ENCODE measurements at regions not wholly inside any gene's neighbourhood (a gene's known extent, or its start where the extent isn't known, plus 50 kb on each side); places are given as distances from the start of the nearest gene placed in this dataset.
A peak's percentile ranks its signal among the peaks of the same experiment; 100 is the strongest.

DNA sequence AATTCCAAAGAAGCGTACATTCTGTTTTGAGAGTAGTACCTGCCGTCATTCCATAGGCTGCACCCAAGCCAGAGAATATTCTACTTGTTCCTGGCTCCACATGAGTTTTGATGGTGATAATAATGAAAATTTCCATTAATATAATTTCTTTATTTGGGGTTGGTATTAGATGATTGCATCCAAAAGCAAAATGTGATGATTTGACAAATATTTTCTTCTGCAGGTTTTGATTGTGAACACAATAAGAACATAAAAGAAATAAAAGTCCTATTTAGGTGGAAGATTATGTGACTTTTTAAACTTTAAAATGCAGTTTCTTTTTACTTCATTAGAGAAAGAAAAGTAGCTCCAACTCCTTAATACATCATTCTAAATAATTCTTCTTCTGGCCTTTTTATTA lies 284.8 kb upstream of the FMN2 start:
- no peaks in the 10 kb centered on the region for H3K9me3 ChIP-seq (ENCODE audit: control insufficient read depth, low read length)
- peaks cover 32% of the 10 kb centered on the region for H3K4me1 ChIP-seq (ENCODE audit: control insufficient read depth, insufficient read depth, low read length)
- H3K4me3 ChIP-seq (ENCODE audit: insufficient read depth, low read depth, low read length) = no peak overlapping the region
- H3K27me3 ChIP-seq (ENCODE audit: control insufficient read depth, insufficient read depth, low read length, poor library complexity, severe bottlenecking) = no peaks in the 10 kb centered on the region
- H3K27ac ChIP-seq (ENCODE audit: insufficient read depth, low read depth, low read length, poor library complexity, severe bottlenecking) = no peak overlapping the region
- 94 to 96% methylated on average over 2 of the region's 2 CpGs for WGBS, 2 experiments
- no peaks in the 10 kb centered on the region for H3K36me3 ChIP-seq (ENCODE audit: control insufficient read depth, insufficient read depth, low read length)

DNA sequence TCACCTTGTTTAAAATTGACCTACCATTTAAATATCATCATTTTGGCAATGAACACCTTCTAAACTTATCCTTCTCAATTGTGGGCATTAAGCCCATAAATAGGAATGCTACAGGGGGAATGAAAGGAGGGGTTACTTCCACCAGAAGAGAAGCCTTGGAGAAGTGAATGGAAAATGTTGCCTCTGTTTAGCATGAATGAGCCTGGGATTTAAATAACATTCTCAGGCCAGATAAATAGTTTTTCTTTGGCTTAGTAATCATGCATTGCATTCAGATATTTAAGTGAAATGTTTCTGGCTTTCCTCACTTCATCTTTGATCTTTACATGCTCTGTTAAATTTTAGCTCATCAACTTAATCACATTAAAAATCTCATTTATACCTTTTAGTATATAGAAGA lies 284.3 kb upstream of the FMN2 start:
- Histone ChIP-seq H3K36me3 (ENCODE audit: control insufficient read depth, insufficient read depth, low read length) (no peaks in the 10 kb centered on the region), H3K4me1 (ENCODE audit: control insufficient read depth, insufficient read depth, low read length) (peaks cover 33% of the 10 kb centered on the region), H3K27me3 (ENCODE audit: control insufficient read depth, insufficient read depth, low read length, poor library complexity, severe bottlenecking) (no peaks in the 10 kb centered on the region), H3K9me3 (ENCODE audit: control insufficient read depth, low read length) (no peaks in the 10 kb centered on the region), H3K27ac (ENCODE audit: insufficient read depth, low read depth, low read length, poor library complexity, severe bottlenecking) (no peak overlapping the region), H3K4me3 (ENCODE audit: insufficient read depth, low read depth, low read length) (no peak overlapping the region)

DNA sequence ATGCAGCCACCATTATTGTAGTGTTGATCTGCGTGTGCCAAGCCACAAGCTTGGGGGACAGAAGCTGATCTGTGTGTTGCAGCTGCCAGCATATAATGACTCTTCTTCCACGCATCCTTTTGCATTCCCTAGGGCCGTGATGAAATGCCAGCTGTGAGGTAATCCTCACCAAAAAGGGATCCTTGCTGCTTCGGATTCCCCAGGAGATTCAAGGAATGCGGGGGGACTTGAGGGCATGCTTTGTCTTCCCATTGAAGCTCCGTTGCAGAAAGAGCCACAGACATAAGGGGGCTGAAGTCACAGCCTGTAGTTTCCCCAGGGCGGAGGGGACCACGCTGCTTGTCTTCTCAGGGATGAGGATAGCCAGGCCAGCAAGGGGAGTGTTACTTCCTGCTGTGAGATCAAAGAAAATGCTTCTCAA lies 281.6 kb upstream of the FMN2 start:
- Histone ChIP-seq H3K36me3 (ENCODE audit: control insufficient read depth, insufficient read depth, low read length) (no peaks in the 10 kb centered on the region), H3K4me1 (ENCODE audit: control insufficient read depth, insufficient read depth, low read length) (peaks cover 33% of the 10 kb centered on the region), H3K27me3 (ENCODE audit: control insufficient read depth, insufficient read depth, low read length, poor library complexity, severe bottlenecking) (no peaks in the 10 kb centered on the region), H3K27ac (ENCODE audit: insufficient read depth, low read depth, low read length, poor library complexity, severe bottlenecking) (peak overlapping the region; percentile 9), H3K4me3 (ENCODE audit: insufficient read depth, low read depth, low read length) (no peak overlapping the region), H3K9me3 (ENCODE audit: control insufficient read depth, low read length) (no peaks in the 10 kb centered on the region)
- WGBS, 2 experiments = 5% methylated on average over 8 of the region's 8 CpGs

DNA sequence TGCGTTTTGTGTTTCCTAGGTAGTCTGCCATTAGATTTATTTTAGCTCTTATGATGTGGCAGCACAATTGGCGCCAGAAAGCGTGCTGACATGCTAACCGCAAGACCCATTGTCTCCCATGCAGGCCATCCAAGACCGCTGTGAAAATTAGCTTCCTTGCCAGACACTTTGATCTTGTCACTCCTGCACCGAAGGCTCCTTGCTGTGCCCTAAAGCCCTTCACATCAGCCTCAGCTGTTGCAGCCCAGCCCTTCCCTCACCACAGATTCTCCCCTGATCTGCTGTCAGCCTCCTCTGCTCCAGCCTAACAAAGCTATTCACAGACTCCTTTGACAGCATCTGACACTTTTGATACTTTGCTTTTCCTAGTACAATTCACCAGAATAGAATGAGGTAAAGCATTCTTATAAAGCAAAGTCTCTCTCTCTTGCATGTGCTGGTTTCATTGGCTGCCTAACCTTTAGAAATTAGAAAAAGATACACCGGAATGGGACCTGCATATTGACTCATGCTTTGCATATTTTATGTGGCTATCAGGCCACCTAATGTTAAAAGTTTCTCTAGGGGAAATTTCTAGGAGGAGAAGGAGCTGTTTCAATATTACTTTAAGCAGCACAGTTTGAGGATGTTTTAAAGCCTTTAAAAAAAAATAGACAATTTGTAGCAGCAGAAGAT lies 280.3 kb upstream of the FMN2 start:
- no peak overlapping the region for H3K27ac ChIP-seq (ENCODE audit: insufficient read depth, low read depth, low read length, poor library complexity, severe bottlenecking)
- H3K27me3 ChIP-seq (ENCODE audit: control insufficient read depth, insufficient read depth, low read length, poor library complexity, severe bottlenecking) = no peaks in the 10 kb centered on the region
- H3K4me1 ChIP-seq (ENCODE audit: control insufficient read depth, insufficient read depth, low read length) = peaks cover 33% of the 10 kb centered on the region
- WGBS, 2 experiments = 10% methylated on average over 7 of the region's 7 CpGs
- no peak overlapping the region for H3K4me3 ChIP-seq (ENCODE audit: insufficient read depth, low read depth, low read length)
- H3K9me3 ChIP-seq (ENCODE audit: control insufficient read depth, low read length) = no peaks in the 10 kb centered on the region
- H3K36me3 ChIP-seq (ENCODE audit: control insufficient read depth, insufficient read depth, low read length) = no peaks in the 10 kb centered on the region

DNA sequence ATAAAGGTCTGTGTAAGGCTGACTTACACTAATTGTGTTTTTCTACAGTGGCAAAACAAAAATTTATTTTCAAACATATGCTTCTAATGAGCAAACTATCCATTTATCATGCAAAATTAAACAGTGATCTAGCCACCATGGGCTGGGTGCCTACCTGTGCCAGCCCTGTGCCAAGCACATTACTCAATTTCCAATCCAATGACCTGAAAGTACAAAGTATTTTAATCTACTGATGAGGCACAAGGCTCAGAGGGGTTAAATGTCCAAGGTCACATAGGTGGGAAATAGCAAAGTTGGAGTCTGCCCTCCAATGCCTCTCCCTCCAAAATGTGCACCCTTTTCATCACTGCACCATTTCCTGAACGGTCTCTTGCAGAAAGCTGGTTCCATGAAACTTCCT lies 279.1 kb upstream of the FMN2 start:
- Histone ChIP-seq H3K36me3 (ENCODE audit: control insufficient read depth, insufficient read depth, low read length) (no peaks in the 10 kb centered on the region), H3K9me3 (ENCODE audit: control insufficient read depth, low read length) (no peaks in the 10 kb centered on the region), H3K4me3 (ENCODE audit: insufficient read depth, low read depth, low read length) (no peak overlapping the region), H3K4me1 (ENCODE audit: control insufficient read depth, insufficient read depth, low read length) (peaks cover 29% of the 10 kb centered on the region), H3K27me3 (ENCODE audit: control insufficient read depth, insufficient read depth, low read length, poor library complexity, severe bottlenecking) (no peaks in the 10 kb centered on the region), H3K27ac (ENCODE audit: insufficient read depth, low read depth, low read length, poor library complexity, severe bottlenecking) (no peak overlapping the region)
- 79 to 88% methylated on average over 1 of the region's 1 CpG for WGBS, 2 experiments

DNA sequence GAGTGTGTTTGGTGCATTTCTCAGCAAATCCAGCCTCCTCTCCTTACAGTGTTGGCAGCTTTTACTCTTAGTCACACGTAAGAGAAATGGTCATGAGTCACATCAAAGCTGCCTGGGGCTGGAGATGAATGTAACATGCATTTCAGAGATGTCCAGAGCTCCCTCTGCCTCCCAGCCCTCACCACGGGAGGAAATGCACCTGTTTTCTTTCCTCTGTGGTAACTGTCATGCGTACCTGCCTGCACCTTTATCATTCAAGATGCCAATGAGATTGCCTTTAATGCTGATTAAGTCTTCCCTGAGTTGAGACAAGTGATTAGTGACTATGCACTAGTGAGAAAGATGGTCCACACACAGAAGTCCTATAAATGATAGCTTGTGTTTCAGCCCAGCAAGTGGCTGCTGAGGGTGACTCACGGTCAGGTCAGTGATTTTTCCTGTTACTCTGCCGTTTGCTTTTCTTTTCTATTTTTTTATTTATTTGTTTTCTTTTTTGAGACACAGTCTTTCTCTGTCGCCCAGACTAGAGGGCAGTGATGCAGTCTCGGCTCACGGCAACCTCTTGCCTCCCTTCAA lies 277.3 kb upstream of the FMN2 start:
- H3K27me3 ChIP-seq (ENCODE audit: control insufficient read depth, insufficient read depth, low read length, poor library complexity, severe bottlenecking) = no peaks in the 10 kb centered on the region
- no peaks in the 10 kb centered on the region for H3K36me3 ChIP-seq (ENCODE audit: control insufficient read depth, insufficient read depth, low read length)
- no peak overlapping the region for H3K4me3 ChIP-seq (ENCODE audit: insufficient read depth, low read depth, low read length)
- peaks cover 19% of the 10 kb centered on the region for H3K4me1 ChIP-seq (ENCODE audit: control insufficient read depth, insufficient read depth, low read length)
- H3K27ac ChIP-seq (ENCODE audit: insufficient read depth, low read depth, low read length, poor library complexity, severe bottlenecking) = no peak overlapping the region
- 50 to 53% methylated on average over 7 to 8 of the region's 8 CpGs for WGBS, 2 experiments
- H3K9me3 ChIP-seq (ENCODE audit: control insufficient read depth, low read length) = no peaks in the 10 kb centered on the region

DNA sequence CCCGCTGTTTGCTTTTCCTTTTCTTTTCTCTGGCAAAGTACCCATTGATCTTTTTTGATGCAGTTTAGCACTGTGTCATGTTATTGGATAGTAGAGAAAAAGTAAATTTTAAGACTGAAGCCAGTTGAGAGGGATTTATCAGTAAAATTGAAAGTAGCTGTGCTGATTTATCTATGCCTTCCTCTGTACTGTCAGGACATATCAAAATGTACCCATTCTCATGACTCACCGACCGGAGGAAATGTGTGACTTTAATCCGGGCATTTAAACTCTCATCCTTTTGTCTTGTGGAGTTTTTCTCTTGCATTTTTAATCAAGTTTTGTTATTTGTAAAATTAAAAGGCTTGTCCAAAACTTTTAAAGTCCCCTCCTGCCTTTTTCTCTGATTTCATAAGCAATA lies 276.6 kb upstream of the FMN2 start:
- H3K27me3 ChIP-seq (ENCODE audit: control insufficient read depth, insufficient read depth, low read length, poor library complexity, severe bottlenecking) = no peaks in the 10 kb centered on the region
- no peaks in the 10 kb centered on the region for H3K9me3 ChIP-seq (ENCODE audit: control insufficient read depth, low read length)
- no peak overlapping the region for H3K27ac ChIP-seq (ENCODE audit: insufficient read depth, low read depth, low read length, poor library complexity, severe bottlenecking)
- WGBS, 2 experiments = 74 to 100% methylated on average over 3 to 4 of the region's 4 CpGs
- no peak overlapping the region for H3K4me3 ChIP-seq (ENCODE audit: insufficient read depth, low read depth, low read length)
- peaks cover 19% of the 10 kb centered on the region for H3K4me1 ChIP-seq (ENCODE audit: control insufficient read depth, insufficient read depth, low read length)
- H3K36me3 ChIP-seq (ENCODE audit: control insufficient read depth, insufficient read depth, low read length) = no peaks in the 10 kb centered on the region

DNA sequence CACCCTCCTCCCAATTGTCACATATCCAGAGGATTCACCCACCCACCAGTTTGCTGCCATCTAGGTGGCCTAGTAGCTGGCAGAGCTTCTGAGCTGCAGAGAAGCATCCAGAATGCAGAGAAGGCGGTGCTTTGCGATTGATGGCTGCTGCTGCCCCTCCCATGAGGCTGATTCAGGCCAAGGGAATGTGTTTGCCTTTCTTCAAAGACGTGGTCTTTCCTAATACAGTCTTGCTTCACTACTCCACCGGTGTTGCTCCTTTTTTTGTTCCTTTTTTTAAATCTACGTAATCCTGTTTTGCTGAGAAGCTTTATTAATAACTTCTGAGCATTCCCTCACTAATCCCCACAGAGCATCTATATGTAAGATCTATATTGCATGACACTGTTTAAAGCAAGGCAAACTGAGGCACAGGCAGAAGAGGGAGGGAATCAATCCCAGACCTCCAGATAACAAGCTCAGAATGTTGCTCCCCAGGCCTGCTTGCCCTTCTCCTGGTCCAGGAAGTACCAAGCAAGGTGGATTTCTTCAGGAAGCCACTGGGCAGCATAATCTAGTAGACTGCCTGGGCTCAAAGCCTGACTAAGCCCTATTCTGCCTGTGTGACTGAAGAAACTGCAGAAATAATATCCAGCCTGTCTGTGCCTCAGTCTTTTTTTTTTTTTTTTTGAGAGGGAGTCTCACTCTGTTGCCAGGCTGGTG lies 275.5 kb upstream of the FMN2 start:
- WGBS, 2 experiments = 48 to 50% methylated on average over 5 of the region's 5 CpGs
- Histone ChIP-seq H3K27ac (ENCODE audit: insufficient read depth, low read depth, low read length, poor library complexity, severe bottlenecking) (no peak overlapping the region), H3K4me3 (ENCODE audit: insufficient read depth, low read depth, low read length) (no peak overlapping the region)

DNA sequence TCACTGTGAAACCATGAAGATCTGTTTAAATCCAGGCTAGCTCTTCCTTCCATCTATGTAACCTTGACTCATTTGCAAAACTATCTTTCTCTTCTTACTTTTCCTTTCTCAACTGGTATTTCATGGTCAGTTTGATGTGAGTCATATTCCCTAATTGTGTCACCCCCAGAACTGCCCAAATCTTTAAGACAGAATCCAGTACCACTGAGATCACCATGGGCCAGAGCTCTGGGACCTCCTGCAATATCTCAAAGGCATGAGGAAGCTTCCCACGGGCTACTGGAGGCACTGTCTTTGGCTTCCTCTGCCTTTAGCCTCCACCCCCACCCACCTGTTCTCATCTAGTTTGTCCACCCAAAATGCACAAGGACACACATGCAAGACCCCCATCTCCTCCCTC lies 274.4 kb upstream of the FMN2 start:
- no peaks in the 10 kb centered on the region for H3K36me3 ChIP-seq (ENCODE audit: control insufficient read depth, insufficient read depth, low read length)
- WGBS, 2 experiments = 96 to 97% methylated on average over 1 of the region's 1 CpG
- no peak overlapping the region for H3K27ac ChIP-seq (ENCODE audit: insufficient read depth, low read depth, low read length, poor library complexity, severe bottlenecking)
- no peaks in the 10 kb centered on the region for H3K4me1 ChIP-seq (ENCODE audit: control insufficient read depth, insufficient read depth, low read length)
- H3K4me3 ChIP-seq (ENCODE audit: insufficient read depth, low read depth, low read length) = no peak overlapping the region
- no peaks in the 10 kb centered on the region for H3K27me3 ChIP-seq (ENCODE audit: control insufficient read depth, insufficient read depth, low read length, poor library complexity, severe bottlenecking)
- no peaks in the 10 kb centered on the region for H3K9me3 ChIP-seq (ENCODE audit: control insufficient read depth, low read length)

More for the DNA sequence above, 275.5 kb upstream of the FMN2 start:
- Histone ChIP-seq H3K27me3 (ENCODE audit: control insufficient read depth, insufficient read depth, low read length, poor library complexity, severe bottlenecking) (no peaks in the 10 kb centered on the region), H3K9me3 (ENCODE audit: control insufficient read depth, low read length) (no peaks in the 10 kb centered on the region), H3K36me3 (ENCODE audit: control insufficient read depth, insufficient read depth, low read length) (no peaks in the 10 kb centered on the region), H3K4me1 (ENCODE audit: control insufficient read depth, insufficient read depth, low read length) (peaks cover 8% of the 10 kb centered on the region)

DNA sequence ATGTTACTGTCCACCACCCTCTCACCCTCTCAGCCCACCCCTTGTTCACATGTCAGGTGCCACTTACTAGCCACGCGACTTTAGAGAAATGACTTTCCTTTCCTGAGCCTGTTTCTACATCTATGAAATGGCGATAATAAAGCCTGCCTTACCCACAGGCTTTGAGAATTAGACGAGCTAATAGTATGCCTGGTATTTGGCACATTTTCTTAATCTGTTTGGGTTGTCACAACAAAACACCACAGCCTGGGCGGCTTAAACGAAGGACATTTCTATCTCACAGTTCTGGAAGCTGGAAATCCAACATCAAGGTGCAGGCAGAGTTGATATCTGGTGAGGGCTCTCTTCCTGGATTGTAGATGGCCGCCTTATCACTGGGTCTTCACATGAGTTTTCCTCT lies 273.9 kb upstream of the FMN2 start:
- WGBS, 2 experiments = 93 to 94% methylated on average over 7 of the region's 7 CpGs
- Histone ChIP-seq H3K27ac (ENCODE audit: insufficient read depth, low read depth, low read length, poor library complexity, severe bottlenecking) (no peak overlapping the region), H3K27me3 (ENCODE audit: control insufficient read depth, insufficient read depth, low read length, poor library complexity, severe bottlenecking) (no peaks in the 10 kb centered on the region), H3K36me3 (ENCODE audit: control insufficient read depth, insufficient read depth, low read length) (no peaks in the 10 kb centered on the region), H3K9me3 (ENCODE audit: control insufficient read depth, low read length) (no peaks in the 10 kb centered on the region), H3K4me3 (ENCODE audit: insufficient read depth, low read depth, low read length) (no peak overlapping the region), H3K4me1 (ENCODE audit: control insufficient read depth, insufficient read depth, low read length) (no peaks in the 10 kb centered on the region)
